HuH-7.5 (cell line): ENCODE measurements at regions not wholly inside any gene's neighbourhood (a gene's known extent, or its start where the extent isn't known, plus 50 kb on each side); places are given as distances from the start of the nearest gene placed in this dataset.
"Not testable (repeated sequence)": the region's sequence is repeated elsewhere in the genome, so short reads cannot be mapped to it uniquely, and the experiment has no call there.

ENCODE experiments used
- DNase-seq: peaks from one replicate; pipeline ENCODE4 v3.0.0; 2011; ENCODE audit warnings: low spot score

- DNase-seq: no peak
These were observed 76.0 kb upstream of the XPA start for GRCh38 chr9:97773091-97773490.

- DNase-seq: no peak
These were observed 76.6 kb upstream of the XPA start for GRCh38 chr9:97773723-97774122.

GRCh38 chr9:97774673-97775072, 77.5 kb upstream of the XPA start:
- no peak for DNase-seq

DNA sequence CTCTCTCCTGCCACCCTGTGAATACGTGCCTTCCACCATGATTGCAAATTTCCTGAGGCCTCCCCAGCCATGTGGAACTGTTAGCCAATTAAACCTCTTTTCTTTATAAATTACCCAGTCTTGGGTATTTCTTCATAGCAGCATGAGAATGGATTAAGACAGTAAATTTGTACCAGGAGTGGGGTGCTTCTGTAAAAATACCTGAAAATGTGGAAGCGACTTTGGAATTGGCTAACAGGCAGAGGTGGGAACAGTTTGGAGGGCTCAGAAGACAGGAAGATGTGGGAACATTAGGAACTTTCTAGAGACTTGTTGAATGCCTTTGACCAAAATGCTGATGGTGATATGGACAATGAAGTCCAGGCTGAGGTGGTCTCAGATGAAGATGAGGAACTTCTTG, 74.3 kb upstream of the FOXE1 start:
- not testable (repeated sequence) for DNase-seq

DNA sequence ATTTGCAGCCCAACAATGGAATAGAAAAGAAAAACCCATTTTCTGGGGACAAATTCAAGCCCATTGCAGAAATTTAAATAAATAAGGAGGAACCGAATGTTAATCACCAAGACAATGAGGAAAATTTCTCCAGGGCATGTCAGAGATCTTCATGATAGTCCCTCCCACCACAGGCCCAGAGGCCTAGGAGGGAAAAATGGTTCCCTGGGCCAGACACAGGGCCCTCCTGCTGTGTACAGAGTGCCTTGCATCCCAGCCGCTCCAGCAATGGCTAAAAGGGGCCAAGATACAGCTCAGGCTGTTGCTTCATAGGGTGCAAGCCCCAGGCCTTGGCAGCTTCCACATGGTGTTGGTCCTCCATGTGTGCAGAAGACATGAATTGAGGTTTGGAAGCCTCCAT, 73.4 kb upstream of the FOXE1 start:
- no peak for DNase-seq

- DNase-seq: no peak
These were observed 71.1 kb upstream of the FOXE1 start for GRCh38 chr9:97781902-97782301.

DNA sequence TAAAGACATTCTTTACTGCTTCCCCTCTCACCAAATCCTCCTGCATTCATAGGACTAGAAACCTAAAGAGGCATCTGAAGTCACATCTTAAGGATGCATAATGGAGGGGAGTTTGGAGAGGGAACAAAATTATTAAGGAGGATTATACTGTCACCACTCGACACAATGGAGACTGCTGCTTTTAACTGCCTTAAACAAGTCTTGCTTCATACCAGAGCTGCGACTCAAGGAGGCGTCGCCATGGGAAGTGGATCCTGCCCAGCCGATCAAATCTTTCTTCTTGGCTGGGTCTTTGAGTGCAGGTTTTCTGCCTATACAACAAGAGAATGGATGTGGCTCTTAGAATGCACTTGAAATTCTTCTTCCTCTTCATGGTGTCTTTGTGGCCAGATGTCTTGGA, 66.7 kb upstream of the FOXE1 start:
- DNase-seq: no peak

DNA sequence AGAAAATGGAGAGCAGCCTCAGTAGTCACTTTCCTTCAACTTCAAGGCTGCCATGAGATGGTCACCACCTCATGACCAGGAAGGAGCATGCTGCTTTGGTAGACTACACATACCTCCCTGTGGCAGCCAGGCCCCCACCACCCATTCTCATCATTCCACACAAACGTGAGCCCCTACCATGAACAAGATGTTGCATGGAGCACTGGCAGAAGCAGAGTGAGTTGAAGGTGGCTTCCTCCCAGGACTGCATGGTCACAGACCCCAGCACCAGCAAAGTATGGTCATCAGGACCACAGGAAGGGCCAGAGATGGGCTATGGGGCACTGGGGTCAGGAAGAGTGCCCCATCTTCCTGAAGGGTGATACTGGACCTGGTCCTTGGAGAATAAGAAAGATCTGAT, 65.5 kb upstream of the FOXE1 start:
- no peak for DNase-seq

DNA sequence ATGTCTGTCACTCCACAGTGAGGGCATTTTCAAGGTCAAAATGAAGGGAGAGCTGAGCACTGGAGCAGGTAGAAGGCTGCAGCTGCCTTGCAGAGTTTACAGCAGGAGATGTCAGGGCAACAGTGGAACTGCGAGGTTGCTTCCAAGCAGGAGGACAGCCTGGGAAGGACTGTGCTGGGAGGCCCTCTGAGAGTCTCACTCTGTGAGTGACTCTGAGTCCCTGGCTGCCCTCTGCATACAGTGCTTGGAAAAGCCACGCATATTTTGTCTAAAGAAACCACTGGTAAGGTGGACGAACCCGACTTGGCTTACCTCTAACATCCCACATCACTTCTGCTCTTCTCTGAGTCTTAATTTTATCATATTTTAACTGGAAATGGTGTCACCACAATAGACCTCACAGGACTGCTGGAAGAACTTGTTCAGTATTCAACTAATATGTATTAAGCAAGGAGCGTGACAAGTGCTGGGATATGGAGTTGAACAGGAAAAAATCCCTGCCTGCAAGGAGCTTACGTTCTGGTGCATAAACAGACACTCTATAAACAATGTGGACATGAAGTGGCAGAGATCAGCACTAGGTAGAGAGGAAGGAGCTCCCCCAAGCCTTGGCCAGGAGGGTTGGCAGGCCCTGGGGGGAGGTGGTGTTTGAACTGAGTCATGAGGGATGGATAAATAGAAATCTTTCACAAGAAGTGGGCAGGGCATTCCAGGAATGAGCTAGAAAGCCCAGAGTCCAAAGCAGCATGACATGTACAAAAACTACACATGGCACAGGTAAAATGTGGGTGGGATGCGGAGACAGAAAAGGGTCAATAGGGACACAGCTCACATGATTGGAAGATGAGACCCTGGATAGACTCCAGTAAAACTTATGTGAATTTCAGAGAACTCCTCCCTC, 64.0 kb upstream of the FOXE1 start:
- no peak for DNase-seq

- DNase-seq: no peak
These were observed 62.5 kb upstream of the FOXE1 start for GRCh38 chr9:97790542-97790941.

GRCh38 chr9:97791542-97791941, 61.5 kb upstream of the FOXE1 start:
- no peak for DNase-seq

DNA sequence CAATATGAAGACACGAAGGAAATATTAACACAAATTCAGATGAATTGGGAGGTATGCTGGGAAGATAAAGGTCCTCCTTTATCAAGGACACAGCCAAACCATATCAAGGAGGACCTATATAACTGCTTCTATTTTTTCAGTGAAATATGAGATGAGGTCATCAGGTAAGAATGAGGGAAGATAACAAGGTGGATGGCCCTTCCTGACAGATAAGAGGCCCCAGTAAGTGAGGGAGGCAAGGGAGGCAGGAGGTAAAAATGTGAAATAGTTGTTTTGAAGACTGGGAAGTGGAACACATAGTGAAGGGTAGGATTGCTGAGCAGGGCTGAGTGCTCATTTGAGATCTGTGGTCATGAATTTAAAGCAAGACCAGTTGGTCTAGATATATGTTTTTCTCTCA, 60.0 kb upstream of the FOXE1 start:
- DNase-seq: peak; percentile 53

GRCh38 chr9:97794666-97795065, 58.4 kb upstream of the FOXE1 start:
- DNase-seq: no peak

GRCh38 chr9:97796176-97796575, 56.9 kb upstream of the FOXE1 start:
- DNase-seq: not testable (repeated sequence)

- no peak for DNase-seq
These were observed 51.8 kb upstream of the FOXE1 start for GRCh38 chr9:97801180-97801579.

- DNase-seq: no peak
These were observed 50.8 kb upstream of the FOXE1 start for GRCh38 chr9:97802276-97802675.

GRCh38 chr9:97803167-97804058, 49.6 kb upstream of the FOXE1 start:
- peak; percentile 86 for DNase-seq
